Neural progenitor cell (in vitro differentiated cells): ENCODE measurements at regions not wholly inside any gene's neighbourhood (a gene's known extent, or its start where the extent isn't known, plus 50 kb on each side); places are given as distances from the start of the nearest gene placed in this dataset.

Source experiments
- CTCF ChIP-seq: fragments of 200-600 bp; sonication (generic); IDR thresholded peaks from 2 replicates; pipeline ENCODE4 v1.5.1; 2017; ENCODE audit warnings: antibody characterized with exemption, mild to moderate bottlenecking
- EZH2 ChIP-seq: fragments of 200-600 bp; sonication (generic); IDR thresholded peaks from 2 replicates; pipeline ENCODE4 v1.6.1; 2017; ENCODE audit warnings: antibody characterized with exemption, mild to moderate bottlenecking, moderate library complexity

- TF ChIP-seq CTCF, result no peak
- no peak for TF ChIP-seq EZH2
These were observed 109.9 kb upstream of the SSBP2 start for GRCh38 chr5:81860778-81861177.
